Activated CD4-positive, alpha-beta T cell treated with anti-CD3 and anti-CD28 coated beads for 24 hours (primary cell): ENCODE measurements at regions not wholly inside any gene's neighbourhood (a gene's known extent, or its start where the extent isn't known, plus 50 kb on each side); places are given as distances from the start of the nearest gene placed in this dataset.
"Not testable (repeated sequence)": the region's sequence is repeated elsewhere in the genome, so short reads cannot be mapped to it uniquely, and the experiment has no call there.

Source experiments
- DNase-seq, 2 donors: peaks; one replicate each; pipeline ENCODE4 v3.0.0-alpha.2; 2020; ENCODE audit warnings: low read depth in 2 of 2

GRCh38 chr10:117492504-117492903 lies 50.0 kb upstream of the EMX2 start:
- no peak for DNase-seq

GRCh38 chr10:117488004-117488403 lies 54.5 kb upstream of the EMX2 start:
- DNase-seq: no peak

GRCh38 chr10:117486606-117487005 lies 55.9 kb upstream of the EMX2 start:
- no peak for DNase-seq

GRCh38 chr10:117483056-117483590 lies 59.4 kb upstream of the EMX2 start:
- no peak for DNase-seq

- DNase-seq: not testable (repeated sequence)
These were observed 61.5 kb upstream of the EMX2 start for GRCh38 chr10:117481011-117481410.

GRCh38 chr10:117480097-117480496 lies 62.4 kb upstream of the EMX2 start:
- DNase-seq: no peak

GRCh38 chr10:117477961-117478670 lies 64.4 kb upstream of the EMX2 start:
- DNase-seq: no peak

GRCh38 chr10:117477211-117477947 lies 65.2 kb upstream of the EMX2 start:
- no peak for DNase-seq

- no peak for DNase-seq
These were observed 65.8 kb upstream of the EMX2 start for GRCh38 chr10:117476716-117477115.

GRCh38 chr10:117476281-117476680 lies 66.3 kb upstream of the EMX2 start:
- DNase-seq: no peak

GRCh38 chr10:117472872-117473271 lies 69.7 kb upstream of the EMX2 start:
- no peak for DNase-seq

- no peak for DNase-seq
These were observed 71.1 kb upstream of the EMX2 start for GRCh38 chr10:117471344-117471874.

GRCh38 chr10:117470733-117471132 lies 71.8 kb upstream of the EMX2 start:
- no peak for DNase-seq

GRCh38 chr10:117468665-117469064 lies 73.9 kb upstream of the EMX2 start:
- DNase-seq: no peak

- no peak for DNase-seq
These were observed 78.4 kb upstream of the EMX2 start for GRCh38 chr10:117464176-117464575.

GRCh38 chr10:117463545-117463920 lies 79.0 kb upstream of the EMX2 start:
- DNase-seq: no peak

- DNase-seq: no peak
These were observed 79.6 kb upstream of the EMX2 start for GRCh38 chr10:117462816-117463544.

GRCh38 chr10:117462424-117462792 lies 80.1 kb upstream of the EMX2 start:
- no peak for DNase-seq

- DNase-seq: no peak
These were observed 80.7 kb upstream of the EMX2 start for GRCh38 chr10:117461766-117462423.

GRCh38 chr10:117460846-117461765 lies 81.4 kb upstream of the EMX2 start:
- DNase-seq: no peak

- DNase-seq: no peak
These were observed 83.3 kb upstream of the PDZD8 start for GRCh38 chr10:117458571-117458970.
